Fibroblast of pulmonary artery (primary cell): ENCODE measurements at regions not wholly inside any gene's neighbourhood (a gene's known extent, or its start where the extent isn't known, plus 50 kb on each side); places are given as distances from the start of the nearest gene placed in this dataset.

Experiments
- DNase-seq: peaks from one replicate; pipeline ENCODE4 v3.0.0-alpha.2; 2010; ENCODE audit warnings: low read depth
- H3K4me3 ChIP-seq: replicated peaks from 2 replicates; pipeline ENCODE4 v1.5.1; 2011; ENCODE audit warnings: low read depth, mild to moderate bottlenecking, control low read depth, low read length, moderate library complexity
- CTCF ChIP-seq: IDR thresholded peaks from 2 replicates; pipeline ENCODE4 v1.5.1; 2011; ENCODE audit warnings: mild to moderate bottlenecking, control low read depth, low read length, inconsistent platforms; ENCODE audit errors: missing control alignments

GRCh38 chr5:2387634-2388325 is 363.7 kb downstream of the IRX2 start:
- no peak for TF ChIP-seq CTCF
- no peak overlapping the region for H3K4me3 ChIP-seq
- no peak for DNase-seq

DNA sequence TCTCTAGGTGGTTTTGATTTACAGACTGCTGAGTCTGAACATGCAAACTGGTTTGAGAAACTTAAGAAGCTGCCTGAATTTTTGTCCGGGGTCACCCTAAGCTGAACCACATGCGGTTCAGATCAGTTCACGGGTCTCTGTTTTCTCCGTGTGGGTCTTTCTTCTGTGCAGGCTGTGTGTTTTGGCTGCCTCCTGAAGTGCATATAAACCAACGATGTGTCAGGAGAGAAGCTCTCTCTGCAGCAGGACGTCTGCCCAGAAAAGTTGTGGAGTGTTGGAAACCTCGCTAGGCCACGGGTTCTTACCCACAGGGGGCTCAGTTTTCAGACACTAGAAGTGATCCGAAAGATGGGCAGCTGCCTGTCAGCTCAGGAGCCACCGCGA is 364.2 kb downstream of the IRX2 start:
- no peak overlapping the region for H3K4me3 ChIP-seq
- DNase-seq: no peak
- no peak for TF ChIP-seq CTCF

DNA sequence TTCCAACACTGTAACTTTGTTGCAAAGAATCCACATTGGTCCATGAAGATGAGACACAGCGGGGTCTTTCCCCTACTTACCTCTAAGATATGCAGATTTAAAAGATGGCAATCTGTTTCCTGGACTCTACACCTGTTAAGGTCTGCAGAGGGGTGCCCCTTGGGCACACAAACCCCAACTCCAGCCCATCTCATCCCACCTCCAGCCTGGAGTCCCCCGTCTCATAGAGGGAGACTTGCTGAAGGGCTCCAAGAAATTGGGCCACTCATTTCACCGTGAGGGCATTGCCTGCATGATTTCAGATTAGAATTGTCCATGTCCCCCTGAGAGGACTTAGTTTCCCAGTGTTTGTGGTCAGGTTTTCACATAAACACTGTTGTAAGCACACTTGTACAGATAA is 365.7 kb downstream of the IRX2 start:
- H3K4me3 ChIP-seq: no peak overlapping the region
- TF ChIP-seq CTCF: no peak
- no peak for DNase-seq

- TF ChIP-seq CTCF: no peak
- DNase-seq: no peak
- no peak overlapping the region for H3K4me3 ChIP-seq
Observed at GRCh38 chr5:2383698-2384065, 367.8 kb downstream of the IRX2 start.

DNA sequence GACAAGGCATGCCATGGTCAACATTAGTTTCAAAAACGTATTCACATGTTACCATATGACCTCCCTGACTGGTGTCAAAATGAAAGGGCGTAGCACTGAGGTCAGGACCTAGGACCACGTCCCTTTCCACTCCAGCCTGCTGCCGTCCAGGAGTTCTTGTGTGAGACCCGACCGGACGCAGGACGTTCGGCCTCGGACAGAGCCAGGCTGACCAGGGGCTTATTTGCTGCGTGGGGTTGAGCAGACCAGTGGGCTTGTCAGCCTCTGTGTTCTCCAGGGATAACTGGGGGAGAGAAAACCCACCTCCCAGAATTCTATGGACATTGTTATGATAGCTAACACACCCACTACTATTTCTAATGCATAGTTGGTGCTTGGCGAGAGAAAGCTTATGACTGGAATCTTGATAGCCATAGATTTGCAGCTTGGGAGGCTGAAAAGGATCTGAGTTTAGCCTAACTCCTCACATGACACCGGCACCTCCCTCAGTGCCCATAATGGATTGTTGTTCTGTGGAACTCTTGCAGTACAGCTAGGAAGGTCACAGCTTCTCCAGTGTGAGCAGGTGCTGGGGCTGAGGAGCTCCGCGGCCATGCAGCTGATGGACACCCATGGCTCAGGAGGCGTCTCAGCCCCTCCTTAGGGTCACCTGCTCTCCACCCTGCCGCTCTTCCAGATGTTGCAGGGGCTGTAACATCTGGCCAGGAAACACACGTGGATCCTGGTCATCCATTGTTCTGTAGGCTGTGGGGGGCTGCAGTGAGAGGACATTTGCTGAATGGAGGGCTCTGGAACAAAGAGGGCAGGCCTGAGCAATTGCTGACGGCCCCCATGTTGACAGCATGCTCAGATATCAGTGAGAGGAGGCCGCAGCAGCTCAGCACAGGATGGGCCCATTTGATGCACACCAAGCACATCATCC is 368.4 kb downstream of the IRX2 start:
- no peak for TF ChIP-seq CTCF
- DNase-seq: no peak
- no peak overlapping the region for H3K4me3 ChIP-seq

GRCh38 chr5:2381861-2382260 is 369.6 kb downstream of the IRX2 start:
- H3K4me3 ChIP-seq: no peak overlapping the region
- TF ChIP-seq CTCF: no peak
- DNase-seq: no peak
